ENCODE measurements at regions not wholly inside any gene's neighbourhood (a gene's known extent, or its start where the extent isn't known, plus 50 kb on each side); places are given as distances from the start of the nearest gene placed in this dataset.

DNA sequence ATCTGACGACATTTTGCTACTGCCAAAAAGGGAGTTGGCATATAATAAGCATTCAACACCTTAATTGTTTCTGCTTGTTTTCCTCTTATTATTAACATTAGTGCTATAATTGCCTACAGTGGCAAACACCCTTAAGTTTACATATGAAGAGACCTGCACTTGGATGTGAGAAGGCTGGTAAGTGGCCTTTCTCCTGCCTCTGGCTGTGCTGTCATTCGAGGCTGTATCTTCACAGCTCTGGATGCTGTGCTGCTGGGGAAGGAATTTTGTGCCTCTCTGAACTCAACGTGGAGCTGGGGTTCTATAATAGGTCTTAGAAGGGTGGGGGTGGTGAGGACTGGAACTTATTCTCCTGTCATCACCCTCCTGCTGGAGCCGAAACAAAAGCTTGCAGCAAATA lies 385.9 kb downstream of the EMP1 start:
- Histone ChIP-seq H3K36me3 (no peaks in the 10 kb centered on the region), H3K4me3 (no peak overlapping the region), H3K9ac (no peak overlapping the region), H3K9me3 (no peaks in the 10 kb centered on the region), H3K27ac (no peak overlapping the region), H3K4me1 (no peaks in the 10 kb centered on the region), H3K4me2 (no peak overlapping the region), H4K20me1 (no peaks in the 10 kb centered on the region), H3K27me3 (no peaks in the 10 kb centered on the region)
- TF ChIP-seq Cebpa-rat (IDR thresholded peaks at IDR 0.05) = no peak

DNA sequence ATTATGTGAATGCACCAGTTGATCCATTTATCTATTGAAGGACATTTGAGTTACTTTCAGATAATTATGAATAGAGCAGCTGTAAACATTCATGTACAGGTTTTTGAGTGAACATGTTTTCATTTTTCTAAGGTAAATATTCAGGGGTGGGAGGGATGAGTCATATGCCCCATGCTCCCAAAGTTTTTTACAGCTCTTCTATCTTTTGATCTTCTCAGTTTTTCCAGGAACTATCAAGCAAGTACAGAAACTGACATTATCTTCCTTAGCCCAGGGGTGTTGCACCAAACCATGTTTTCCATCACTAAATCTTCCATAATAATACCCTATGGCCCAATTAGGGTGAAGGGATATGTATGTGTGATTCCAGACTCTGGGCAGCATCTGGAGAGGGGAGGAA lies 384.5 kb downstream of the EMP1 start:
- H3K4me2 ChIP-seq = no peak overlapping the region
- no peaks in the 10 kb centered on the region for H3K4me1 ChIP-seq
- H3K9ac ChIP-seq = no peak overlapping the region
- TF ChIP-seq Cebpa-rat (IDR thresholded peaks at IDR 0.05) = no peak
- no peaks in the 10 kb centered on the region for H3K9me3 ChIP-seq
- no peaks in the 10 kb centered on the region for H3K36me3 ChIP-seq
- H3K4me3 ChIP-seq = no peak overlapping the region
- no peaks in the 10 kb centered on the region for H3K27me3 ChIP-seq
- H3K27ac ChIP-seq = no peak overlapping the region
- H4K20me1 ChIP-seq = no peaks in the 10 kb centered on the region

DNA sequence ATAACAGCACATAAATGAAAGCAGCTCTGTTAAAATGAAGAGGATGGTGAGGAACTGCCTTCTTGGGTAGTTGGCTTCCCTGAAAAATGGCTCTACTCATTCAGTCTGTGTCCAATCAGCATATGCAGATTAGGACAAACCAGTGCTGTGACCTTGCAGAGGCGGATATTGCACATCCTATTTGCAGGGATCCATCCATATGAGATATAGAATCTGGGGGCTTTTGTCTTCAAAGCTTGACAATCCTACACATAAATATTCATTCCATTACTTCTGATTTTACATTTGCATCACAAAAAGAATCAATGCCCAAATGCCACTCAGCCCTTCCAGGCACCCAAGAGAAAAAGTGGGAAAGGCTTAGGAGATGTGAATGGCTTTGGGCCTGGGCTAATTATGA lies 383.7 kb downstream of the EMP1 start:
- no peaks in the 10 kb centered on the region for H3K36me3 ChIP-seq
- no peaks in the 10 kb centered on the region for H4K20me1 ChIP-seq
- H3K27me3 ChIP-seq = no peaks in the 10 kb centered on the region
- H3K4me2 ChIP-seq = no peak overlapping the region
- no peaks in the 10 kb centered on the region for H3K9me3 ChIP-seq
- no peak for TF ChIP-seq Cebpa-rat (IDR thresholded peaks at IDR 0.05)
- H3K4me3 ChIP-seq = no peak overlapping the region
- no peak overlapping the region for H3K27ac ChIP-seq
- no peaks in the 10 kb centered on the region for H3K4me1 ChIP-seq
- no peak overlapping the region for H3K9ac ChIP-seq

GRCh38 chr12:13576935-13577500 lies 380.5 kb downstream of the EMP1 start:
- H3K27ac ChIP-seq = no peak overlapping the region

GRCh38 chr12:13573698-13574321 lies 377.3 kb downstream of the EMP1 start:
- Histone ChIP-seq H3K9me3 (no peaks in the 10 kb centered on the region), H3K27me3 (no peaks in the 10 kb centered on the region), H3K9ac (no peak overlapping the region)

More at GRCh38 chr12:13576935-13577500, 380.5 kb downstream of the EMP1 start:
- no peaks in the 10 kb centered on the region for H3K27me3 ChIP-seq
- H3K4me2 ChIP-seq = no peak overlapping the region
- H3K4me1 ChIP-seq = no peaks in the 10 kb centered on the region
- H3K9me3 ChIP-seq = no peaks in the 10 kb centered on the region
- H3K4me3 ChIP-seq = no peak overlapping the region
- no peak overlapping the region for H3K9ac ChIP-seq
- TF ChIP-seq Cebpa-rat (IDR thresholded peaks at IDR 0.05) = no peak
- no peaks in the 10 kb centered on the region for H4K20me1 ChIP-seq
- H3K36me3 ChIP-seq = no peaks in the 10 kb centered on the region

GRCh38 chr12:13571035-13571434 lies 374.5 kb downstream of the EMP1 start:
- Histone ChIP-seq H3K9me3 (no peaks in the 10 kb centered on the region), H3K27ac (no peak overlapping the region), H3K4me1 (no peaks in the 10 kb centered on the region), H3K9ac (no peak overlapping the region), H3K4me2 (no peak overlapping the region), H3K4me3 (no peak overlapping the region), H3K36me3 (no peaks in the 10 kb centered on the region), H4K20me1 (no peaks in the 10 kb centered on the region), H3K27me3 (no peaks in the 10 kb centered on the region)
- TF ChIP-seq Cebpa-rat (IDR thresholded peaks at IDR 0.05) = no peak

More at GRCh38 chr12:13573698-13574321, 377.3 kb downstream of the EMP1 start:
- Histone ChIP-seq H4K20me1 (no peaks in the 10 kb centered on the region), H3K4me3 (no peak overlapping the region), H3K27ac (no peak overlapping the region), H3K4me1 (no peaks in the 10 kb centered on the region), H3K4me2 (no peak overlapping the region), H3K36me3 (no peaks in the 10 kb centered on the region)
- TF ChIP-seq Cebpa-rat (IDR thresholded peaks at IDR 0.05) = no peak

DNA sequence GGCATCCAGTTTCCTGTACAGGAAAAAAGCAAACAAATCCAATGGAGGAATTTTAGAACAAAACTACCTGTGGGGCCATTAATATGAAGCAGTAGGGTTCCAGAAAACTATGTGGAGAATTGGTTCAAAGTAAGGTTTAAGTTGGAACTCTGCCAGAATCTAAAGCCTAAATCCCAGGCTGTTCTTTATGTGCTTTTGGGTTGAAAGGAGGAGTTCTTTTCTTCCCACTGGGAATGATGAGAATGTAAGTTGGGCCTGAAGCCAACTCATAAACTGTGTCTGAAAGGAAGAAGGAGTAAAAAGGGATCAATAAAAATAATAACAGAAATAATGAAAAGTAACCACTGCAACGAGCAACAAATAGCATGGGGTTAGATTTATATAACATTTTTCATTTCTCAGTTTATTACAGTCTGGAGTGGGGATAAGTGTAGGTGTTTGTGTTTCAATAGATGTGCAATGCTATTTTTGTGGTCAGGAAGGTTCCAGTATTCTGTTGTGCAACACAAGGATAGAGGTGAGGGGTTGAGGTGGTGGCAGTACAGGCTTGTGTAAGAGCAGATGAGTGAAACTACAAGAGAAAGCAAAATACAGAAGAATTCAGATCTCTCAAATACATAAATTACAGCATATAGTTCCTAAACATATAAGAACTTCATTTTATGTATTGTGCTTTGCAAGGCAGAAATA lies 373.6 kb downstream of the EMP1 start:
- no peaks in the 10 kb centered on the region for H3K9me3 ChIP-seq

GRCh38 chr12:13566292-13566691 lies 369.8 kb downstream of the EMP1 start:
- H3K9me3 ChIP-seq = no peaks in the 10 kb centered on the region
- H3K27ac ChIP-seq = no peak overlapping the region
- TF ChIP-seq Cebpa-rat (IDR thresholded peaks at IDR 0.05) = no peak
- H3K4me1 ChIP-seq = no peaks in the 10 kb centered on the region
- H3K36me3 ChIP-seq = no peaks in the 10 kb centered on the region
- H3K27me3 ChIP-seq = no peaks in the 10 kb centered on the region
- no peak overlapping the region for H3K4me2 ChIP-seq
- H4K20me1 ChIP-seq = no peaks in the 10 kb centered on the region
- no peak overlapping the region for H3K4me3 ChIP-seq
- H3K9ac ChIP-seq = no peak overlapping the region

More for the DNA sequence above, 373.6 kb downstream of the EMP1 start:
- Histone ChIP-seq H3K9ac (no peak overlapping the region), H3K36me3 (no peaks in the 10 kb centered on the region), H3K4me3 (no peak overlapping the region), H3K4me2 (no peak overlapping the region), H3K27me3 (no peaks in the 10 kb centered on the region), H3K27ac (no peak overlapping the region), H4K20me1 (no peaks in the 10 kb centered on the region), H3K4me1 (no peaks in the 10 kb centered on the region)
- no peak for TF ChIP-seq Cebpa-rat (IDR thresholded peaks at IDR 0.05)

DNA sequence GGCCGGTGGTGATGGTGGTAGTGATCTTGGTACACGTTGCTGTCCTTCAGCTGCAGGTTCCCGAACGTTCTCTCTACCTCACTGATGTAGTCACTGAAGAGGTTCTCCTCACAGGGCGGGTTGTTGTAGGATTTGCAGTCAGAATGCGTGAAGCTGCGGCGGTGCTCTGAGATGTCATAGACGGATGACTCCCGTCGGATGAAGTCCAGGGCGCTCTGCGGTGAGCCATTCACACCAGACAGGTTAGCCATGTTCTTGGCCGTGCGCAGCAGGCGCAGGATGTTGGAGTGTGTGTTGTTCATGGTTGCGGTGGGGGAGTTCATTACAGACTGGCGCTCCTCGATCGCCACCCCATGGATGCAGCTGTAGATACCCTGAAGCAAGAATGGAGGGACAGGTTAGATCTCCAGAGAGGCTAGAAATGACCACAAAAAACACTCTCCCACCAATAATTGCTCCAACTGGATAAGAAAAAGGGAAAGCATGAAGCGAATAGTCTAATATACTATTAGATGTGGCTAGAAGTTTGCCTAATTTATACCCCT lies 367.8 kb downstream of the EMP1 start:
- no peak overlapping the region for H3K9ac ChIP-seq
- H3K27ac ChIP-seq = no peak overlapping the region
- H3K4me2 ChIP-seq = no peak overlapping the region
- H4K20me1 ChIP-seq = no peaks in the 10 kb centered on the region
- H3K27me3 ChIP-seq = no peaks in the 10 kb centered on the region
- TF ChIP-seq Cebpa-rat (IDR thresholded peaks at IDR 0.05) = no peak
- no peaks in the 10 kb centered on the region for H3K36me3 ChIP-seq
- H3K4me3 ChIP-seq = no peak overlapping the region
- no peaks in the 10 kb centered on the region for H3K4me1 ChIP-seq
- H3K9me3 ChIP-seq = no peaks in the 10 kb centered on the region

- no peaks in the 10 kb centered on the region for H4K20me1 ChIP-seq
- no peaks in the 10 kb centered on the region for H3K4me1 ChIP-seq
- no peak overlapping the region for H3K9ac ChIP-seq
- no peak for TF ChIP-seq Cebpa-rat (IDR thresholded peaks at IDR 0.05)
- no peak overlapping the region for H3K27ac ChIP-seq
- H3K4me3 ChIP-seq = no peak overlapping the region
- H3K27me3 ChIP-seq = no peaks in the 10 kb centered on the region
- no peaks in the 10 kb centered on the region for H3K36me3 ChIP-seq
- no peak overlapping the region for H3K4me2 ChIP-seq
- no peaks in the 10 kb centered on the region for H3K9me3 ChIP-seq
These were observed 367.2 kb downstream of the EMP1 start for GRCh38 chr12:13563743-13564125.
